A204.1 (cell line): ENCODE measurements at regions not wholly inside any gene's neighbourhood (a gene's known extent, or its start where the extent isn't known, plus 50 kb on each side); places are given as distances from the start of the nearest gene placed in this dataset.

ENCODE experiments used
- FAIRE-seq: peaks from 2 replicates; lab custom pipeline; 2012; peaks lifted over from hg19 to GRCh38; lab: Jason Lieb, UNC

GRCh38 chr7:32428546-32428945 lies 61.6 kb downstream of the LSM5 start:
- no peak for FAIRE-seq

GRCh38 chr7:32427769-32428291 lies 62.4 kb downstream of the LSM5 start:
- no peak for FAIRE-seq

DNA sequence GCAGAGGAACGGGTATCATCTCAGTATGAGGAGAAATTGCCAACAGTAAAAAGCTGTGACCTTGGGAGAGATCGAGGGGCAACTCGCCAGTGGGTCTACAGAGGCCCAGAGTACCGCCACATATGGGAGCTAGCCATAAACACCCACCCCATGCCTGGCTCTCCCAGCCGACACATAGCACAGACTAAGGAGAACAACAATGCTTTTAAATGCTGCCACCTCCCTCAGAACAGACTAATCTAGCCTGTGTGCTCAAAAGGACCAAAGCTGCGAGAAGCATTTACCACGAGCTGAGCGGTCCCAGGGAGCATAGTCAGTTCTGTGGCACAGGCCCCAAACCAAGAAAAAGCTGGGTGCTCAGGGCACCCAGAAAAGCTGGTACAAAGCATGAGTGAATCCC lies 73.3 kb downstream of the LSM5 start:
- no peak for FAIRE-seq

DNA sequence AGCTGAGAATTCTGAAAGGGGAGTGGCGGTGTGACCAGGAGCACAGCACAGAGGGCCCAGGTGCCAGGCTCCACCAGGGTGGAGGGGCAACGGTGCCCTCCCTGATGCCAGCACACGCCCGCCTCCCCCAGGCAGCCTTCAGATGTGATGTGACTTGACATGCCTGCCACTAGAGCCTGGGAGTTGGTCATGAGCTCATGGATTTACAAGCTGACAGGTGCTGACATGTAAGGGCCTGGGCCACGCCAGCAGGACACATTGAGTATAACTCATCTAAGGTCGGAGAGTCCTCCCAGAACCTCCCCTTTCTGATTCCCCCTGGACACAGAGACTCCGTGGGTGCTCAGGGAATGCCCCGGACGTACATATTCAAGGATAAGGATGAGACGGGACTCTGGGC lies 74.2 kb downstream of the LSM5 start:
- FAIRE-seq = no peak

DNA sequence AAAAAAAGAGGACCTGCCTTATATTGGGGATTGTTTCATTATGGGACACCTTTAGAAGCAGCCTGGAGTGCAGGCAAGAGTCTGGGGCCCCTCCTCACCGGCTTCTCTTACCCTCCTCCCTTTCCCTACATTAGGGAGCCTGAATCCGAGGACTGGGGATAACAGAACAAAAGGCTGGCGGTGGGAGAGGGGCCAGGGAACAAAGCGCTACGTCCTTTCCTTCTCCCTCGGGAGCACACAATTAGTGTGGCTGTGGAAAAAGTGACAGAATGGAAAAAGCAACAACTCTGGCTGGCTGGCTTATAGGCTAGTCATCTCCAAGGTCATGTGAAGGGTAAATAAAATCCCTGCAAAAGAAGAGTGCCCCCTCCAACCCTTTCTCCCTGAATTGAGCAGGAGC lies 74.7 kb downstream of the LSM5 start:
- FAIRE-seq = no peak

- no peak for FAIRE-seq
These were observed 77.7 kb downstream of the LSM5 start for GRCh38 chr7:32412471-32412870.

DNA sequence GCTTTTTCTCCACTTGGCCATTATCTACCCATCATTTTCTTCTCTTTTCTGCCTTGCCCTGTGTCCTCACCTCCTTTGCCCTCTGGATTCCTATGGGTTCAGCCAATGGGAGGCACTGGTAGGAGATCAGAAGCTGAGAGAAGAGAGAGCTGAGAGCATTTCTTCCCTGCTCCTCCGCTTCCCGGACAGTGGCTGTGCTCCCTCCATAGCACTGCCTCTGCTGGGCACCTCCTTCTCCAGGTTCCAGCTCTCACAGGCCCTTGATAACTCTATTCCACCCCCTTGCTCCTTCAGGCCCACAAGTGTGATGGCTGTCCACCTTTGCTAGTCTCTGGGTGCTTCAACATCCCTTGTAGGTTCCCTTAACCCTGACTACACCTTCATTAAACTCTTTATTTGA lies 79.6 kb downstream of the LSM5 start:
- no peak for FAIRE-seq

- no peak for FAIRE-seq
These were observed 83.8 kb downstream of the LSM5 start for GRCh38 chr7:32406386-32406785.

DNA sequence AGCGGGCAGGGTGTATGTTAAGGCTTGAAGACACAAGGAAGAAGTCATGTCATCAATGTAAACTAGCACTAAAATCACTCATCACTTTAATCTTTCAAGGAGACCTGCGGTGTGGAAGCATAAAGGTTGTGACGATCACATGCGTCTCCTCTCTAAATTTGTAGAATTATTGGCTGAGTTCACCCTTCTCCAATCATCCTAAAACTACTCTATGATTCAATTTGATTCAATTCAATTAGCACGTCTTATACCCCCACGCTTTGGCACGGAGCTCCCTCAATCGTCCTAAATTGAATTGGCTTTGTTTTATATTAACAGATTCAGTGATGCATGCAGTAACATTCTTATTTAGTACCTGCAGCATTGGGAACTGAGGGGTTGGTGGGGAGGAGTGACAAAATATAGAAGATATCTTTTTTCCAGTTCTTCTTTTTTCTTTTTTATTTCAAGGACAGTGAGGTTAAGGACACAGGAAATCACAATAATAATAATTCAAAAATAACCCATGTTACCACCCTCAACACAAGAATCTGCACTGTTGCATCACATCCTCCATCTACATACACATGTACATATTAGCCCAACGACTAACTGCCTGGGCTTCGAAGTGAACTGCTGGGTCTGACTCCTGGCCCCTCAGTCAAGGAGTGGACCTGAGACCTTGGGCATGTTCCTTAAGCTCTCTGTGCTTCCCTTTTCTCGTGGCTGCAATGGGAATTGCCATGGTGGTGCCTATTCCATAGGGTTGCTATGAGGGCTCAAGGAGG lies 86.5 kb downstream of the LSM5 start:
- FAIRE-seq = no peak

GRCh38 chr7:32400676-32401075 lies 89.5 kb downstream of the LSM5 start:
- no peak for FAIRE-seq

DNA sequence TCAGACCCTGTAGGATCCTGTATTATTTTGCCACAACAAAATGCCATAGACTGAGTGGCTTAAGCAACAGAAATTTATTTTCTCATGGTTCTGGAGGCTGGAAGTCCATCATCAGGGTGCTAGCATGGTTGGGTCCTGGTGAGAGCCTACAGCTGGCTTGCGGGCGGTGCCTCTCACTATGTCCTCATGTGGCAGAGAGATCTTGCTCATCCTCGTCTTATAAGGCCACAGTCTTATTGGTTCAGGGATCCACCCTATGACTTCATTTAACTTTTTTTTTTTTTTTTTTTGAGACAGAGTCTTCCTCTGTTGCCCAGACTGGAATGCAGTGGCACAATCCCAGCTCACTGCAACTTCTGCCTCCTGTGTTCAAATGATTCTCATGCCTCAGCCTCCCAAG lies 90.9 kb downstream of the LSM5 start:
- no peak for FAIRE-seq

DNA sequence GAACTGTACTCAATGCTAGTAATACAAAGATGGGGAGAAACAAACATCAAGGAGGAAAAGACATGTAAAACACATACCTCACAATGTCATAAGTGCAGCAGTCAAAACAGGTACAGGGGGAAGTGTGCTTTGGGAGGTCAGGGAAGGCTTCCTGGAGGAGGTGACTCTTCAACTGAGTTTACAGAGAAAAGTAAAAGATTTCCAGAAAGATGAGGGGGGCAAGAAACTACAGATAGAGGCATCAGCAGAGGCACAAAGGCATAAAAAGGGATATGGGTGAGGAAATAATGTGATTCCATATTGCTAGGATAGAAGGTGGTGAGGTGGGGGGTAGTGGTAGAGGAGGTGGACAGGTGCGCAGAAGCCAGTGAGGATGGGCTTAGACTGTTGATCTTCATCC lies 95.0 kb downstream of the LSM5 start:
- FAIRE-seq = no peak

GRCh38 chr7:32393861-32394260 lies 96.3 kb downstream of the LSM5 start:
- no peak for FAIRE-seq

GRCh38 chr7:32390210-32390609 lies 100.0 kb downstream of the LSM5 start:
- no peak for FAIRE-seq

GRCh38 chr7:32385316-32385956 lies 104.7 kb downstream of the LSM5 start:
- no peak for FAIRE-seq

DNA sequence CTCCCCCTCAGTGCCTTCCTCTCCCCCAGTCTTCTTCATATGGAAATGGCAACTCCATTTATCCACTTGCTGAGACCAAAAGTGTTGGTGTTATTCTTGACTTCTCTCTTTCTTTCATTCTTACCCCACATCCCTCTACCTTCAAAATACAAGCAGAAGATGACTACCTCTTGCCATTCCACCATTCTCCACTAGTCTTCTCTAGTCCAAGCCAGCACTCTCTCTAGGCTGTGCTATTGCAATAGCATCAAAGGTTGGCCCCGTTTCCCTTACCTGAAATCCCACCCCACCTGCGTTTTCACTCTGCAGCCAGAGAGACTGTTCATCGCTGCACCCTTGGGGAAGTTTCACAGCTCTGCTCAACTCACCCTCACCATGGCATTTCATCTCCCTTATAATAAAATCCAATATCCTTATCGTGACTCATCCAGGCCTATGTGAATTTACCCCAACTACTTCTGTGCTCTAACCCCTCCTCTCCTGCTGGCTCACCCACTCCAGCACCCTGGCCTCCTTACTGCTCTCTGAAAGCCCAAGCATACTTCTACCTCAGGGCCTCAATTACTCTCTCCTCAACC lies 109.1 kb downstream of the LSM5 start:
- FAIRE-seq = no peak

DNA sequence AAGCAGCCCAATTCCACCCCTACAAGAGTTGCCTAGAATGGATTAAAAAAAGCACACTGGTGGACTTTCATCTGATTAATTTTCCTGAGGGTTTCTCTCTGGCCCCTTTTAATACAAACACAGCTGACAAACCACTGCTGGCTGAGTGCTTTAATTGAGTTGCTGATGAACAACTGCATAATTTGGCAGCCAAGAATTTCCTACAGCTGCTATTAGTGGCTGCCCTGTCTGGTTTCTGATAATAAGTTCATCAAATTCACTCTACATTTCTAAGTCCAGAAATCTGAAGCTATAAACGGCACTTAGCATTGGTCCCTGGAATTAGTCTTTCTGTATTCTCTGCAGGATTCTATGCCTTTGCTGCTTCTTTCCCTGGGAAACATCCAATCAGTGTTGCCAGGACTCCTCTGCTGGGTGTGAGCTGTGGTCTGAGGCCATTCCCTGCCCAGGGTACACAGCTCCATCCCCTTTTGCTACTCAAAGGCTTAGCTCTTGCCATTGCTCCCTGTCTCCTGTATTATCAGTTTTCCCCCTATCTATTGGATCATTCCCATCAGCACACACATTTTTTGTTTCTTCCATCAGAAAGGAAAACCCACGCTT lies 110.6 kb downstream of the LSM5 start:
- no peak for FAIRE-seq

DNA sequence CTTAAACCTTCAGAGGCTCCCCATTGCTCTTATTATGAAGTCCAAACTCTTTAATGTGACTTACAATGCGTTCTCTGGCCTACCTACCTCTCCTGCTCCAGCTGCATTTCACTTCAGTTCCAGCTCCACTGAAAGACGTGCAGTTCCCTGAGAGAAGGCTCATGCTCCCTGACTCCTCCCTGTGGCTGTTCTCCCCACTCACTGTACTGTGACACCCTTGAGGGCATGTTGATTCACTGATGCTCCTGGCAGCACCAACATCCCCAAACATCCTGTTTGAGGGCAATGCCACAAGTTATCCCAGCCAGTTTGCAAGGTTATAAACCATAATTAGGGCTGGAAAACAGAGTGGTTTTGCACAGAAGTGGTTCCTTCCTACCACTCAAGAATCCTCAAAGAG lies 111.2 kb downstream of the LSM5 start:
- FAIRE-seq = no peak

DNA sequence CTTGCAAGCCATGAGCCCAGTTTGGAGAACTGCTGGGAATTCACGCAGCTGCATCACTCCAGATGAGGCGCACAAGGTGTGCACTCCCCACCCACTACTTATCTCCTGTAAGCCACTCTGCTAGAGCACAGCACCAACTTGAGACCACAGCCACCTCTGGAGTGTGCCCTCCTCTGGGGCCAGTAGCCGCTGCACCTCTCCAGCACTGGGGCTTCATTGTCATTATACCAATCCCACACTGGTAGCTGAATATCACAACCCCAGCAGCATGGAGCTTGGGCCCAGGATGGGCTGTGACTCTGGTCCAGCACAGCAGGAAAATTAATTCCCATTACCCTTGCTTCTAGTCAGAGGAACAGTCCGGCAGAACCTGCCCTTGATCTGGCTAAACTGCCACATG lies 125.6 kb downstream of the LSM5 start:
- FAIRE-seq = no peak

- no peak for FAIRE-seq
These were observed 130.1 kb downstream of the LSM5 start for GRCh38 chr7:32360127-32360526.

DNA sequence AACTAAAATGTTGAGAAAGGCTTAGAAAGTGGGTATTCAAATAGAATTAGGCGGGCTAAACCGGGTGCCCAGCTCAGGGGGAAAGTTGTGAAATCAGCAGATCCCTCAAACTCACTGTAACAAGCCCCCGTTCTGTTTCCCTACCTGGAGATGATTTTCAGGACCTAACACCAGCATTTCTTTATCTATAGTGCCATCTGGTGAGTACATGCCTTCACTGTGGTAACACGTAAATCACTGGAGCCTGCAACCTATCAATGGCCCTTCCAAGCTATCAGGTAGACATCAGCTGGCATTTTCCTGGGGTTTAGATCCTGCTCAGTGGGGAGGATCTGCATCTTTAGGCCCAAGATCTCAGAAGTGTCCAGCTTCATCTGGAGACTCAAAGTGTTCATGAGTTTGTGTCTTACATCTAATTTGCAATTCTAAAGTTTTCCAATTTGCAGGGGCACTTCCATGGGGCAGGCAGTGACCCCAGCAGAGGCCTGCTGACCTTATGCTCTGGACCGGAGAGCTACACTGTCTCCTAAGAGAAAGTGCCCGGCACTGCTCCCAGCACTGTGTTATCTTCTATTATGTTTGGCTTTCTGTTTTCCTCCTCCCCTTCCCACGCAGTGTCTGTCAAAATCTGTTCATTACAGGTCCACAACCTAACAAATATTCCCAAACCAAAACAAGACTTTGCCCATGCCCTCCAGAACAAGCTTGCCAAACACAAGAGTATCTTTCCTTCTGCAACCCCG lies 132.5 kb downstream of the LSM5 start:
- FAIRE-seq = no peak

DNA sequence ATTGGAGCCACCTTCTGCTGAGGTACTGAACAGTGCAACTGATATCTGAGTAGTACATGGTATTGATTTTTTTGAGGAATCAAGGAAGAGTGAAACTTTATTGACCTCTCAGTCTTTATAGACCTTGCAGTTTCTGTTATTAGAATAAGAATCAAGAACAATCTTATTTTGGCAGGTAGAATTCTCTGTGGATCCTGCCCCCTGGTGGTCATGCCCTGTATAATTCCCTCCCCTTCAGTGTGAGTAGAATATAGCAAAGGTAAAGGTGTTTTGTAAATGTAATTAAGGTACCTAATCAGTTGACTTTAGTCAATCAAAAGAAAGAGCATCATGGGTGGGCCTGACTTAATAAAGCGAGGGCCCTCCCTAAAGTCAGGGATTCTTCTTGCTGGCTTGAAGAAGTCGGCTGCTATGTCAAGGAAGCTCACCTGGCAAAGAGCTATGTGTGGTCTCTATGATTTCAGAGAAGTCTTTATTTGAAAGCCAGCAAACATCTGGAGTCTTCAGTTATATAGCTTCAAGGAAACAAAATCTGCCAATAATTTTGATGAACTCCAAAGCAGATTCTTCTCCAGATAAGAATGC lies 142.8 kb downstream of the LSM5 start:
- FAIRE-seq = no peak
